ENCODE measurements at regions not wholly inside any gene's neighbourhood (a gene's known extent, or its start where the extent isn't known, plus 50 kb on each side); places are given as distances from the start of the nearest gene placed in this dataset.

DNA sequence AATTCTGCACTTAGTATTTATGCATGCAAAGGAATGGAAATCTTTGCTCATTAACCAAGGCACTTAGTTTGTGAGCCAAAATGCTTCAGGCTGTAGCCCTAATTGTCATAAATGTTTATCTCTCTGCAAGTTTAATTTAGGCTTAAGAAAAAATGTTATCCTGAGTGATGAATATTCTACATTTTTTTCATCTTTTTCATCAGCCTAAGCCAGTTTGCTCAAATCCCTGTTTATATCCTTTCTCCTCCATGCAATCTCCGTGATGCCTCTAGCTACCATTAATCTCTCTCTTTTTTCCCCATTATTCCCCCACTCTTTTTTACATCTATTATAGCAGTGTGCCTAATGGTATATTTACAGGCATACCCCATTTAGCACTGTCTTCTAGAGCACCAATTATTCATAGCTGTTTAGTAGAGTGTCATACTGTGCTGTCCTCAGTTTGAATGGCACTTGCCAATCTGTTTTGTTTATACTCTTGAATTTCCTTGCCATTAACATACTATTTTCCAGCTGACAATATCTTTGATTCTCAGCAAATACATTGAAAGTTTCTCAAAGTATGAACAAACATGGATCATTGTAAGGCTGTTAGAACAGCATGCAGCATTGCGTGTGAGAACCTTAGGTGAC, 1457.0 kb downstream of the MAT2B start:
- H3K27ac ChIP-seq, result no peak overlapping the region
- TF ChIP-seq, protein P1, sequence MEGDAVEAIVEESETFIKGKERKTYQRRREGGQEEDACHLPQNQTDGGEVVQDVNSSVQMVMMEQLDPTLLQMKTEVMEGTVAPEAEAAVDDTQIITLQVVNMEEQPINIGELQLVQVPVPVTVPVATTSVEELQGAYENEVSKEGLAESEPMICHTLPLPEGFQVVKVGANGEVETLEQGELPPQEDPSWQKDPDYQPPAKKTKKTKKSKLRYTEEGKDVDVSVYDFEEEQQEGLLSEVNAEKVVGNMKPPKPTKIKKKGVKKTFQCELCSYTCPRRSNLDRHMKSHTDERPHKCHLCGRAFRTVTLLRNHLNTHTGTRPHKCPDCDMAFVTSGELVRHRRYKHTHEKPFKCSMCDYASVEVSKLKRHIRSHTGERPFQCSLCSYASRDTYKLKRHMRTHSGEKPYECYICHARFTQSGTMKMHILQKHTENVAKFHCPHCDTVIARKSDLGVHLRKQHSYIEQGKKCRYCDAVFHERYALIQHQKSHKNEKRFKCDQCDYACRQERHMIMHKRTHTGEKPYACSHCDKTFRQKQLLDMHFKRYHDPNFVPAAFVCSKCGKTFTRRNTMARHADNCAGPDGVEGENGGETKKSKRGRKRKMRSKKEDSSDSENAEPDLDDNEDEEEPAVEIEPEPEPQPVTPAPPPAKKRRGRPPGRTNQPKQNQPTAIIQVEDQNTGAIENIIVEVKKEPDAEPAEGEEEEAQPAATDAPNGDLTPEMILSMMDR (conservative IDR thresholded peaks at IDR 0.05), result no peak

DNA sequence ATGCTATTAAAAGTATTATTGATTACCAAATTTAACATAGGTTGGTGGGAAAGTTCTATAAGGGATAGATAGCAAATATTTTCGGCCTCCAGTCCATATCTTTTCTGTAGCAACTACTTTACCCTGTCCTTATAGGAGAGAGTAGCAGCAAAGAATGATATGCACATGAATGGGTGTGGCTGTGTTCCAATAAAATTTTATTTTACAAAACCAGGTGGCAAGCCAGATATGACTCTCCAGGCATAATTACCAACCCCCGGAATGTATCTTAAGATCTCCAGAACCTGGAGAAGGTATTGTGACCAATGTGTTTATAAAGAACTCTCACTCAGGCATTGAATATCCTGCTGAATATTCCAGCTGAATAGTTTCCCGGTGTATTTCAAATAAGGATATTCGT, 1461.2 kb downstream of the MAT2B start:
- TF ChIP-seq, protein P1 (conservative IDR thresholded peaks at IDR 0.05), result no peak
- H3K27ac ChIP-seq, result no peak overlapping the region

DNA sequence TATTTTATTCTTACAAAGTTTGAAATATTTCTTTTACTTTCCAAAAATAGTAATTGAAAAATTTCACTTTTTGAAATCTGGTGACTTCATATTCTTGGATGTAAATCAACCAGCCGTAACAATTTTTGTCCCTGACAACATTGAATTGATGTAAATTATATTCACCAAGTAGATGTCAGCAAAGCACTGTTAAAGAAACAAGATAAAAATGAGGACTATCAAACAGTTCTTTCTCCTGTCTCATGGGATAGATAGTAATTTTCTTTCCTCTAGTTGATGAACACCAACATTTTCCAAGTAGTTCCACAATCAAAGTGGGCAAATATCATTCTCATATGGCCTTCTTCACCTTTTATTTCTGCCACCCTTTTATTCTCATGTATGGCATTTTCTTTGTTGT, 1461.9 kb downstream of the MAT2B start:
- no peak overlapping the region for H3K27ac ChIP-seq
- TF ChIP-seq, protein P1 (conservative IDR thresholded peaks at IDR 0.05), result no peak

DNA sequence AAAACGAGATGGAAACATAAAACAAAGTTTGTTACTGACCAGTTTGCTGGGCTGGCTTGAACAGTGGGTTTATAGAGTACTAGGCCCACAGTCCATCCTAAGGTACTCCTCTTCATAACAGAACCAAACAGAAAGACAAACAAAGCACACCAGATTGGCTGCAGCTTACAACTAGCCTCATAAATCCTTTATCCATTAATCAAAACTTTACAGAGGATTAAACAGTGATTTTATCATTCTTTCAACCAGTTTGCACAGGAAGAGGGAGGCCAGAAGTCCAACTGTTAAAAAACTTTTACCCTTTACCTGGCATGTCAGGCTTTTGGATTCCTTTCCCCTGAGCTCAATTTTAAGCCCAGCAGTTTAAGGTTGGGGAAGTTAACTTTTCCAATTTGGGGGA, 1467.6 kb downstream of the MAT2B start:
- peak overlapping the region; percentile 93 for H3K27ac ChIP-seq
- TF ChIP-seq, protein P1 (conservative IDR thresholded peaks at IDR 0.05), result no peak

DNA sequence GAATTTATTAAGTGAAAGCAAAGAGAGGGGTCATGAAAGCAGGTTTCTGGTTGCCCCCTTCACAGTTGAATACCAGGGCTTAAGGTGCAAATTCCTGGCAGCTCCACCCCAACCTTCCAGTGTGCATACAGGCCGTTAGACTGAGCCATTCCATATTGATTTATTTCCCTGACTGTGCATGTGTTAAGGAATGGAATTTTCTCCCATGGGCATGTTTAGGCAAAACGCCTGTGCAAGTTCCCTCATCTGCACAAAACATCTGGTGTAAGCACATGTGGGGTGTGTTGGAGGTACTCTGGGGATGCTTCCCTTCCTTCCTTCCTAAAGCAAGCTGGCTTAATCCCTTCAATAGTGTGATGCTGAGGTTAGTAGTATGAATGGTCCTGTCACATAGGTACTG, 1470.6 kb downstream of the MAT2B start:
- no peak overlapping the region for H3K27ac ChIP-seq
- TF ChIP-seq, protein P1 (conservative IDR thresholded peaks at IDR 0.05), result no peak

DNA sequence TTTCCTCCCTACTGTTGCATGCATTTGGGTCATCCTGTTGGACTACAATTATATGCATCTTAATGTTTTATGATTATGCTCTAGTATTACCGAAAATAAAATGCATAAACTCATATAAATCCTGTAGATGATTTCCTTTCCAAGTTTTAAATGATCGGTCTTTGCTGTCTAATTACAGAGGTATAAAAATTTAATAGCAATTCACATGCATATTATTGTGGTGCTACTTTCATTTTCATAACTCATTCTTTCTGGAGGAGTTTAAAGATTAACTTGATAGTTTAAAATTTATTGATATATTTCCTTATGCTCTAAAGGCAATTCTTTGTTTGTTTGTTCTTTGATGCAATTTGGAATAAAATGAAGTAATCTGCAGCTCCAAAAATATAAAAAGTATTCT, 1475.1 kb downstream of the MAT2B start:
- TF ChIP-seq, protein P1 (conservative IDR thresholded peaks at IDR 0.05), result no peak
- peak overlapping the region; percentile 40; the same call in 1 of the 2 replicates for H3K27ac ChIP-seq

DNA sequence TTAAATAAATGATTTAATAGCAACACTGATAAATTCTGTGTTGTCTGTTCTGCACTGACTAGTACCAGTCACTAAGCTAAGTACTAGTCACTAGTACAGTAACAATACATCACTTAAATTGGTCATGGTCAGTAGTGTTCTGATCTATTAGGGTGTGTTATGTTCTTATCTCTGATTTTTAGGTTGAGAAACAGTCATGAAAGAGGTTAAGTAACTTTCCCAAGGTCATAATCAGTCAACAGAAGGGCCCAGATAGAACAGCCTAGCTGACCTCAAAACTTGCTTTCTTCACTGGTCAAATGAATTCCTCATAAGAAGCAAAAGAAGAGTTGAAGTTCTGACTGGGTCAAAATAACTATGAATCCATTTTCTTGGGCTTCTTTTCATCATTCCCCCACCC, 1492.7 kb downstream of the MAT2B start:
- TF ChIP-seq, protein P1 (conservative IDR thresholded peaks at IDR 0.05), result no peak
- no peak overlapping the region for H3K27ac ChIP-seq
